Hepatocyte (in vitro differentiated cells): ENCODE measurements at regions not wholly inside any gene's neighbourhood (a gene's known extent, or its start where the extent isn't known, plus 50 kb on each side); places are given as distances from the start of the nearest gene placed in this dataset.

Experiments
- DNase-seq: peaks from one replicate; pipeline ENCODE4 v3.0.0-alpha.2; 2016; ENCODE audit warnings: low spot score
- H2AFZ ChIP-seq: fragments of 200-600 bp; sonication (generic); 2 replicates; pipeline ENCODE4 v1.6.0; 2016; ENCODE audit warnings: antibody characterized with exemption, mild to moderate bottlenecking
- H3K27ac ChIP-seq: fragments of 200-600 bp; sonication (generic); 2 replicates; pipeline ENCODE4 v1.5.1; 2016; ENCODE audit warnings: mild to moderate bottlenecking
- H3K27me3 ChIP-seq: fragments of 200-600 bp; sonication (generic); 2 replicates; pipeline ENCODE4 v1.6.1; 2016
- H3K36me3 ChIP-seq: fragments of 200-600 bp; sonication (generic); replicated peaks from 2 replicates; pipeline ENCODE4 v1.5.1; 2016; ENCODE audit warnings: low read depth; ENCODE audit not compliant: insufficient read depth
- H3K4me1 ChIP-seq: fragments of 200-600 bp; sonication (generic); 2 replicates; pipeline ENCODE4 v1.5.1; 2016; ENCODE audit warnings: mild to moderate bottlenecking, moderate library complexity; ENCODE audit not compliant: insufficient read depth
- H3K4me2 ChIP-seq: fragments of 200-600 bp; sonication (generic); 2 replicates; pipeline ENCODE4 v1.6.0; 2016
- H3K4me3 ChIP-seq: fragments of 200-600 bp; sonication (generic); 2 replicates; pipeline ENCODE4 v1.5.1; 2016; ENCODE audit warnings: mild to moderate bottlenecking
- H3K79me2 ChIP-seq: fragments of 200-600 bp; sonication (generic); 2 replicates; pipeline ENCODE4 v1.6.0; 2017; ENCODE audit warnings: mild to moderate bottlenecking
- H3K9me2 ChIP-seq: fragments of 200-600 bp; sonication (generic); replicated peaks from 2 replicates; pipeline ENCODE4 v1.6.0; 2017; ENCODE audit warnings: mild to moderate bottlenecking; ENCODE audit not compliant: insufficient read depth
- H3K9me3 ChIP-seq: fragments of 200-600 bp; sonication (generic); 2 replicates; pipeline ENCODE4 v1.5.1; 2016; ENCODE audit warnings: low read depth, mild to moderate bottlenecking
- H4K20me1 ChIP-seq: fragments of 200-600 bp; sonication (generic); 2 replicates; pipeline ENCODE4 v1.6.0; 2016; ENCODE audit warnings: mild to moderate bottlenecking; ENCODE audit not compliant: insufficient read depth, poor library complexity, severe bottlenecking
- EZH2 ChIP-seq: fragments of 200-600 bp; sonication (generic); IDR thresholded peaks from 2 replicates; pipeline ENCODE4 v1.6.1; 2016; ENCODE audit warnings: antibody characterized with exemption, mild to moderate bottlenecking, borderline replicate concordance
- EZH2phosphoT487 ChIP-seq: fragments of 200-600 bp; sonication (generic); IDR thresholded peaks from one replicate; pipeline ENCODE4 v1.6.1; 2018; ENCODE audit warnings: antibody characterized with exemption, mild to moderate bottlenecking, low read depth, moderate library complexity; ENCODE audit not compliant: unreplicated experiment, severe bottlenecking
- WGBS: methylation state at CpG from one replicate; pipeline ENCODE4 v1.1.6; 2016; ENCODE audit warnings: low lambda C conversion rate; ENCODE audit errors: missing lambda C conversion rate; 5-methylcytosine and 5-hydroxymethylcytosine counted together
- TF ChIP-seq, protein P1 (sequence below): fragments of 200-600 bp; sonication (generic); IDR thresholded peaks from 2 replicates; pipeline ENCODE4 v1.5.1; 2016; ENCODE audit warnings: antibody characterized with exemption, mild to moderate bottlenecking; ENCODE audit not compliant: poor library complexity

DNA sequence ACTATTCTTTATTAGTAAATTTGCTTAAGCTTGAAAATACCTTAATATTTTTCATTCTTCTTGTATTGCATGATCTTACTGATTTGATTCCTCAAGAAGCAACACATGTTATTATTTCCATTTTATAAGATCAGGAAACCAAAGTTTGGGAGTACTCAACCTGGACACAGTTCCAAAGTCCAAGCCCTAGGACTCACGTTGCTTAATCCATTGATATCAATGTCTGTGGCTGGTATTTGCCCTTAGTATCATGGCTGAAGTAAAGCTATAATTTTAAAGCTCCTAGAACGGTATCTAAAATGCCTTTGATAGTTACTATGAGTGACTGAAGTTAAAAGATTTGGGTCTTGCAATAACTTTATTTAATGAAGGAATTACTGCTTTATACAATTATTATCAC is 1045.3 kb downstream of the TUSC7 start:
- Histone ChIP-seq H2AFZ (no peak overlapping the region), H4K20me1 (no peaks in the 10 kb centered on the region), H3K27me3 (no peaks in the 10 kb centered on the region), H3K36me3 (no peaks in the 10 kb centered on the region), H3K9me3 (no peaks in the 10 kb centered on the region), H3K9me2 (no peaks in the 10 kb centered on the region), H3K4me3 (no peak overlapping the region), H3K79me2 (no peaks in the 10 kb centered on the region), H3K4me1 (peaks cover 4% of the 10 kb centered on the region), H3K27ac (no peak overlapping the region), H3K4me2 (no peak overlapping the region)
- DNase-seq: no peak
- TF ChIP-seq EZH2 (no peak), EZH2phosphoT487 (no peak)
- TF ChIP-seq, protein P1, sequence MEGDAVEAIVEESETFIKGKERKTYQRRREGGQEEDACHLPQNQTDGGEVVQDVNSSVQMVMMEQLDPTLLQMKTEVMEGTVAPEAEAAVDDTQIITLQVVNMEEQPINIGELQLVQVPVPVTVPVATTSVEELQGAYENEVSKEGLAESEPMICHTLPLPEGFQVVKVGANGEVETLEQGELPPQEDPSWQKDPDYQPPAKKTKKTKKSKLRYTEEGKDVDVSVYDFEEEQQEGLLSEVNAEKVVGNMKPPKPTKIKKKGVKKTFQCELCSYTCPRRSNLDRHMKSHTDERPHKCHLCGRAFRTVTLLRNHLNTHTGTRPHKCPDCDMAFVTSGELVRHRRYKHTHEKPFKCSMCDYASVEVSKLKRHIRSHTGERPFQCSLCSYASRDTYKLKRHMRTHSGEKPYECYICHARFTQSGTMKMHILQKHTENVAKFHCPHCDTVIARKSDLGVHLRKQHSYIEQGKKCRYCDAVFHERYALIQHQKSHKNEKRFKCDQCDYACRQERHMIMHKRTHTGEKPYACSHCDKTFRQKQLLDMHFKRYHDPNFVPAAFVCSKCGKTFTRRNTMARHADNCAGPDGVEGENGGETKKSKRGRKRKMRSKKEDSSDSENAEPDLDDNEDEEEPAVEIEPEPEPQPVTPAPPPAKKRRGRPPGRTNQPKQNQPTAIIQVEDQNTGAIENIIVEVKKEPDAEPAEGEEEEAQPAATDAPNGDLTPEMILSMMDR: no peak
- WGBS: 48% methylated on average over 2 of the region's 2 CpGs

DNA sequence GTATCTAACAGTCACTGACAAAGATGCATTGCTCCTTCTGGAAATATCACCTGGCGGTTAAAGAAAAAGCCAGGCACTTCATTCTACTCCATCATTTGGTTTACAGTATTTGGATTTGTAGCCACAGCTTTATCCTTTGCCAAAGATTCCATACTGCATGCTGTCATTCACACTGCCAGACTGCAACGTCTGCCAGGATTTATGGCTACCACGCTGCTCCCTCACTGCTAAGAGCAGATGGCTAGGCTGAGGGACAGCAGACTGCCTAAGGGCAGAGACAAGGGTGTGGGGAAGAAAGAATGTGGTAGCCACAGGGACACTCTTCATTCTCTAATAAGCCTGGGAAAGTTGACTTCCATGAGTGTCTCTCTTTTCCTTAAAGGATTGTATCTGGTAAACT is 1047.0 kb downstream of the TUSC7 start:
- Histone ChIP-seq H3K79me2 (no peaks in the 10 kb centered on the region), H3K36me3 (no peaks in the 10 kb centered on the region), H3K27me3 (no peaks in the 10 kb centered on the region), H3K9me3 (no peaks in the 10 kb centered on the region), H3K4me2 (no peak overlapping the region), H2AFZ (no peak overlapping the region), H3K4me3 (no peak overlapping the region), H3K27ac (no peak overlapping the region), H3K4me1 (peaks cover 4% of the 10 kb centered on the region), H4K20me1 (no peaks in the 10 kb centered on the region), H3K9me2 (no peaks in the 10 kb centered on the region)
- no peak for DNase-seq
- WGBS: 38% methylated on average over 3 of the region's 3 CpGs
- TF ChIP-seq EZH2 (no peak), EZH2phosphoT487 (no peak)
- TF ChIP-seq, protein P1: no peak

DNA sequence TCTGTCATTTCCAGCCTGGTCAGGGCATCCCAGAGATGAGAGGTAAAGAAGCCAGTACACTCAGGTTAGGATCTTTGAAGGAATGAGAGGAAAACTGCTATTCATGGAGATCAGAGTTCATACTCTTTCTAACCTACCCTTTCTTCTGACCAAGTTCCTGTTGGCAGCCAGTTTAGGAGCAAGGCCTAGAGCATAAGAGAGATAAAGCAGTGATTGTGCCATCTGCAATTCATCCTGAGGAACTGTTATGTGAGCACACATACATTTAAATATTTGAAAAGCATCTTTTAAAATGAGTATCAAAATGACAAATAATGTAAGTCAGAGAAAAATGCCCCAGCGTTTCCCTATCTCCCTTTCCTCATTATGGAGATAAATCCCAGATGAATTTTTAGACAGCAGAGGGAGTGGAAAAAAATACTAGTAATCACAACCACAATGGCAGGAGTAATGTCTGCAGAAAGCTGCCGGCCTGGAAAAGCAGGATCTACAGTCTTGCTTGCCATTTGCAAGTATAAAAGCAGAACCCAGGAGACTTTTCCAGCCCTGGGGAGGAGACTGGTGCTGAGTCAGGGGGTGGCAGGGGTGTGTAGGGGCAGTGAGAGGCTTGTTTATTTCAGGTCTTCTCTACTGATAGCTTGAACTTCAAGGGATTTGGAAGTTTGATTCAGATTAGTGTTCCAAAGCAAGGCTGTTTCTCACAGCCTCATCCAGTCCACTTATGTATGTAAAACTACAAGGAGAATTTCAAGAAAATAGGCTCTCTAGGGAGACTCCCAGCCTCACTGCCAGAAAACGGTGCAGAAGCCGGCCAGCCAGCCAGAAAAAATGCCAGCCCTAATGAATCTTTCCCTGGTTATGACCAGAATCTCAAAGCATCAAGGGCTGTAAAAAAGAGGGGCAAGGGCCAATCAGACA is 1052.4 kb downstream of the TUSC7 start:
- H2AFZ ChIP-seq: no peak overlapping the region
- H3K4me2 ChIP-seq: no peak overlapping the region
- H3K79me2 ChIP-seq: no peaks in the 10 kb centered on the region
- H3K4me1 ChIP-seq: no peaks in the 10 kb centered on the region
- no peak overlapping the region for H3K4me3 ChIP-seq
- H3K36me3 ChIP-seq: no peaks in the 10 kb centered on the region
- H4K20me1 ChIP-seq: no peaks in the 10 kb centered on the region
- no peaks in the 10 kb centered on the region for H3K9me2 ChIP-seq
- H3K27ac ChIP-seq: no peak overlapping the region
- H3K27me3 ChIP-seq: no peaks in the 10 kb centered on the region
- WGBS: 51% methylated on average over 4 of the region's 4 CpGs
- TF ChIP-seq EZH2 (no peak), EZH2phosphoT487 (no peak)
- TF ChIP-seq, protein P1: no peak
- no peaks in the 10 kb centered on the region for H3K9me3 ChIP-seq
- DNase-seq: peak; percentile 8
